Activated naive CD8-positive, alpha-beta T cell (primary cell): ENCODE measurements at regions not wholly inside any gene's neighbourhood (a gene's known extent, or its start where the extent isn't known, plus 50 kb on each side); places are given as distances from the start of the nearest gene placed in this dataset.

Experiments used
- H3K27ac Mint-ChIP-seq: one replicate; pipeline ENCODE4 v1.8.0; 2021; ENCODE audit warnings: mixed read lengths
- H3K27me3 Mint-ChIP-seq: one replicate; pipeline ENCODE4 v1.8.0; 2021; ENCODE audit warnings: mixed read lengths
- H3K36me3 Mint-ChIP-seq: one replicate; pipeline ENCODE4 v1.8.0; 2021; ENCODE audit warnings: mixed read lengths
- H3K4me1 Mint-ChIP-seq: one replicate; pipeline ENCODE4 v1.8.0; 2021; ENCODE audit warnings: low read depth, mixed read lengths
- H3K4me3 Mint-ChIP-seq: one replicate; pipeline ENCODE4 v1.8.0; 2021; ENCODE audit warnings: mild to moderate bottlenecking, mixed read lengths
- H3K9me3 Mint-ChIP-seq: one replicate; pipeline ENCODE4 v1.8.0; 2021; ENCODE audit warnings: low read depth, mixed read lengths

GRCh38 chr9:126155756-126156664 lies 170.6 kb upstream of the MVB12B start:
- Mint-ChIP-seq H3K36me3 (no peaks in the 10 kb centered on the region), H3K9me3 (no peaks in the 10 kb centered on the region), H3K27me3 (peaks cover 8% of the 10 kb centered on the region), H3K4me1 (no peaks in the 10 kb centered on the region), H3K4me3 (no peak overlapping the region), H3K27ac (no peak overlapping the region)

GRCh38 chr9:126156898-126157297 lies 169.7 kb upstream of the MVB12B start:
- Mint-ChIP-seq H3K27me3 (peaks cover 8% of the 10 kb centered on the region), H3K9me3 (no peaks in the 10 kb centered on the region), H3K36me3 (no peaks in the 10 kb centered on the region), H3K4me1 (no peaks in the 10 kb centered on the region), H3K27ac (no peak overlapping the region), H3K4me3 (no peak overlapping the region)

- Mint-ChIP-seq H3K27ac (no peak overlapping the region), H3K27me3 (peaks cover 8% of the 10 kb centered on the region), H3K9me3 (no peaks in the 10 kb centered on the region), H3K4me3 (no peak overlapping the region), H3K4me1 (no peaks in the 10 kb centered on the region), H3K36me3 (no peaks in the 10 kb centered on the region)
These were observed 169.2 kb upstream of the MVB12B start for GRCh38 chr9:126157423-126157822.

GRCh38 chr9:126157826-126158587 lies 168.6 kb upstream of the MVB12B start:
- no peaks in the 10 kb centered on the region for H3K36me3 Mint-ChIP-seq

GRCh38 chr9:126158588-126159429 lies 167.8 kb upstream of the MVB12B start:
- Mint-ChIP-seq H3K36me3 (no peaks in the 10 kb centered on the region), H3K9me3 (no peaks in the 10 kb centered on the region), H3K27me3 (peaks cover 11% of the 10 kb centered on the region), H3K4me3 (no peak overlapping the region), H3K27ac (no peak overlapping the region), H3K4me1 (no peaks in the 10 kb centered on the region)

More at GRCh38 chr9:126157826-126158587, 168.6 kb upstream of the MVB12B start:
- Mint-ChIP-seq H3K9me3 (no peaks in the 10 kb centered on the region), H3K27me3 (peaks cover 8% of the 10 kb centered on the region), H3K27ac (no peak overlapping the region), H3K4me3 (no peak overlapping the region), H3K4me1 (no peaks in the 10 kb centered on the region)

- Mint-ChIP-seq H3K4me3 (no peak overlapping the region), H3K27ac (no peak overlapping the region), H3K36me3 (no peaks in the 10 kb centered on the region), H3K4me1 (no peaks in the 10 kb centered on the region), H3K27me3 (peaks cover 9% of the 10 kb centered on the region), H3K9me3 (no peaks in the 10 kb centered on the region)
These were observed 167.1 kb upstream of the MVB12B start for GRCh38 chr9:126159430-126160060.

GRCh38 chr9:126160067-126160853 lies 166.4 kb upstream of the MVB12B start:
- Mint-ChIP-seq H3K4me3 (no peak overlapping the region), H3K27ac (no peak overlapping the region), H3K4me1 (no peaks in the 10 kb centered on the region)

GRCh38 chr9:126160854-126161329 lies 165.7 kb upstream of the MVB12B start:
- Mint-ChIP-seq H3K9me3 (no peaks in the 10 kb centered on the region), H3K27ac (no peak overlapping the region), H3K36me3 (no peaks in the 10 kb centered on the region), H3K27me3 (peaks cover 9% of the 10 kb centered on the region), H3K4me1 (no peaks in the 10 kb centered on the region), H3K4me3 (no peak overlapping the region)

More at GRCh38 chr9:126160067-126160853, 166.4 kb upstream of the MVB12B start:
- Mint-ChIP-seq H3K27me3 (peaks cover 9% of the 10 kb centered on the region), H3K36me3 (no peaks in the 10 kb centered on the region), H3K9me3 (no peaks in the 10 kb centered on the region)

GRCh38 chr9:126162611-126163381 lies 163.8 kb upstream of the MVB12B start:
- Mint-ChIP-seq H3K9me3 (no peaks in the 10 kb centered on the region), H3K4me3 (no peak overlapping the region), H3K36me3 (no peaks in the 10 kb centered on the region)

GRCh38 chr9:126164796-126165525 lies 161.7 kb upstream of the MVB12B start:
- no peak overlapping the region for H3K27ac Mint-ChIP-seq
- no peaks in the 10 kb centered on the region for H3K9me3 Mint-ChIP-seq
- peaks cover 26% of the 10 kb centered on the region for H3K27me3 Mint-ChIP-seq
- peaks cover 2% of the 10 kb centered on the region for H3K36me3 Mint-ChIP-seq
- no peaks in the 10 kb centered on the region for H3K4me1 Mint-ChIP-seq
- H3K4me3 Mint-ChIP-seq = no peak overlapping the region

More at GRCh38 chr9:126162611-126163381, 163.8 kb upstream of the MVB12B start:
- H3K27ac Mint-ChIP-seq = no peak overlapping the region
- H3K4me1 Mint-ChIP-seq = no peaks in the 10 kb centered on the region
- peaks cover 11% of the 10 kb centered on the region for H3K27me3 Mint-ChIP-seq

GRCh38 chr9:126165755-126166154 lies 160.9 kb upstream of the MVB12B start:
- Mint-ChIP-seq H3K27ac (no peak overlapping the region), H3K27me3 (peaks cover 31% of the 10 kb centered on the region), H3K9me3 (no peaks in the 10 kb centered on the region), H3K4me3 (no peak overlapping the region), H3K36me3 (peaks cover 2% of the 10 kb centered on the region), H3K4me1 (no peaks in the 10 kb centered on the region)

GRCh38 chr9:126166291-126166690 lies 160.3 kb upstream of the MVB12B start:
- peaks cover 2% of the 10 kb centered on the region for H3K36me3 Mint-ChIP-seq

More at GRCh38 chr9:126166291-126166690, 160.3 kb upstream of the MVB12B start:
- Mint-ChIP-seq H3K27ac (no peak overlapping the region), H3K4me3 (no peak overlapping the region), H3K4me1 (no peaks in the 10 kb centered on the region), H3K27me3 (peaks cover 31% of the 10 kb centered on the region), H3K9me3 (no peaks in the 10 kb centered on the region)
